ENCODE measurements at regions not wholly inside any gene's neighbourhood (a gene's known extent, or its start where the extent isn't known, plus 50 kb on each side); places are given as distances from the start of the nearest gene placed in this dataset.

DNA sequence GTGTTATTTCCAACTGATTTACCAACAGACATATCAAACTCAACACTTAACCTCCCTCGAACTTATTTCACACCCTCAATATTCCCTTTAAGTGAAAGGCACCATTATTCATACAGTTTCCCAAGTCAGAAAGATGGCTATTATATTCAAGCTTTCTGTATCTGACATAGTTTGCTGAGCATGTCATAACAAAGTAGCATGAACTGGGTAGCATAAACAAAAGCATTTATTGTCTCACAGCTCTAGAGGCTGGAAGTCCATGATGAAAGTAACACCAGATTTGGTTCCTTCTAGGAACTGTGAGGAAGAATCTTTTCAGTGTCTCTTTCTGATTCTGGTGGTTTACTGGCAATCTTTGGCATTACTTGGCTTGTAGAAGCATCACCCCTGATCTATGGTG is 1388.6 kb downstream of the TECRL start:
- Histone ChIP-seq H3K4me3 (ENCODE audit: control insufficient read depth in 1 of 2, extremely low read depth in 1 of 2, low read length in 1 of 2) (no peak overlapping the region), H3K36me3 (ENCODE audit: control insufficient read depth in 2 of 2, extremely low read depth in 1 of 2, insufficient read depth in 1 of 2, low read length in 1 of 2) (no peaks in the 10 kb centered on the region), H3K27ac (ENCODE audit: low read length) (no peak overlapping the region), H3K4me1 (ENCODE audit: control insufficient read depth in 1 of 2, extremely low read depth in 1 of 2, insufficient read depth in 2 of 2, low read length in 2 of 2) (no peaks in the 10 kb centered on the region), H3K27me3 (replicated peaks in 1 of 2; ENCODE audit: control insufficient read depth in 2 of 2, extremely low read depth in 1 of 2, insufficient read depth in 2 of 2, low read length in 1 of 2) (no peaks in the 10 kb centered on the region), H3K9me3 (peaks cover 2% of the 10 kb centered on the region)
- no CpG with 5 or more reads among the region's 1 CpG for WGBS (ENCODE audit: insufficient coverage)
- H3K27me3 Mint-ChIP-seq = no peaks in the 10 kb centered on the region
- no peaks in the 10 kb centered on the region for H3K36me3 Mint-ChIP-seq
- H3K9me3 Mint-ChIP-seq = peaks cover 9 to 23% (median 20%) of the 10 kb centered on the region in 3 donors
- ChIA-PET CTCF (no interaction called here), POLR2A (no interaction called here)
- no peak overlapping the region for H3K27ac Mint-ChIP-seq
- H3K4me1 Mint-ChIP-seq = no peaks in the 10 kb centered on the region
- ATAC-seq (replicated peaks in 1 of 4) (no peak), DNase-seq (no peak)
- H3K4me3 Mint-ChIP-seq = no peak overlapping the region

DNA sequence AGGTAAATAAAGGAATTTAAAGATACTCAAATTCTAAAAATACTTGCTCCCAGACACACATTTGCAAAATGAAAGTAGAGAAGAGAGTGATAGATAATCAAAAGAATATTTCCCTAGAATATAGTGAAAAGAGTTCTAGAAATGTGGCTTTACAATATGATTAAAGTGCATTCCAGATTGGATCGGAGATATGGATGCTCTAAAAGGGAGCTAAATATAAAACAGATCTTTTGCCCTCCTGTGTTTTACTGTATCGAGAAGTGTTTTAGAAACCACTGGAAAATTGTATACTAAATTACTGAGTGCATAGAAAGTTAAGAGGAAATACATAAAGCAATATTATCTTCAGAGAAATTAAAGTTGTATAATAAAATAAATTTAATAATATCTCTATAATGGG is 1392.0 kb downstream of the TECRL start:
- peaks cover under 1% of the 10 kb centered on the region for H3K9me3 ChIP-seq
- Mint-ChIP-seq H3K4me3 (no peak overlapping the region), H3K27me3 (no peaks in the 10 kb centered on the region), H3K36me3 (no peaks in the 10 kb centered on the region), H3K27ac (no peak overlapping the region), H3K9me3 (peaks cover 14 to 31% (median 21%) of the 10 kb centered on the region in 3 donors), H3K4me1 (no peaks in the 10 kb centered on the region)
- no peak overlapping the region for H3K27ac ChIP-seq (ENCODE audit: low read length)
- ATAC-seq (replicated peaks in 1 of 4) (no peak), DNase-seq (no peak)
- POLR2A ChIA-PET = no interaction called here
- no peak overlapping the region for H3K4me3 ChIP-seq (ENCODE audit: control insufficient read depth in 1 of 2, extremely low read depth in 1 of 2, low read length in 1 of 2)
- CTCF ChIA-PET = no interaction called here
- no peaks in the 10 kb centered on the region for H3K36me3 ChIP-seq (ENCODE audit: control insufficient read depth in 2 of 2, extremely low read depth in 1 of 2, insufficient read depth in 1 of 2, low read length in 1 of 2)
- no peaks in the 10 kb centered on the region for H3K27me3 ChIP-seq (replicated peaks in 1 of 2; ENCODE audit: control insufficient read depth in 2 of 2, extremely low read depth in 1 of 2, insufficient read depth in 2 of 2, low read length in 1 of 2)
- WGBS (ENCODE audit: insufficient coverage) = no CpG with 5 or more reads among the region's 2 CpGs
- no peaks in the 10 kb centered on the region for H3K4me1 ChIP-seq (ENCODE audit: control insufficient read depth in 1 of 2, extremely low read depth in 1 of 2, insufficient read depth in 2 of 2, low read length in 2 of 2)

GRCh38 chr4:62970846-62971245 is 1438.4 kb downstream of the TECRL start:
- ATAC-seq (replicated peaks in 1 of 4) (no peak), DNase-seq (no peak)
- no CpG with 5 or more reads among the region's 1 CpG for WGBS (ENCODE audit: insufficient coverage)
- Mint-ChIP-seq H3K4me3 (no peak overlapping the region), H3K9me3 (peaks cover 25 to 31% (median 30%) of the 10 kb centered on the region in 3 donors), H3K4me1 (no peaks in the 10 kb centered on the region), H3K27me3 (no peaks in the 10 kb centered on the region), H3K36me3 (no peaks in the 10 kb centered on the region), H3K27ac (no peak overlapping the region)
- ChIA-PET POLR2A (no interaction called here), CTCF (no interaction called here)
- Histone ChIP-seq H3K4me3 (ENCODE audit: control insufficient read depth in 1 of 2, extremely low read depth in 1 of 2, low read length in 1 of 2) (no peak overlapping the region), H3K27me3 (replicated peaks in 1 of 2; ENCODE audit: control insufficient read depth in 2 of 2, extremely low read depth in 1 of 2, insufficient read depth in 2 of 2, low read length in 1 of 2) (no peaks in the 10 kb centered on the region), H3K9me3 (peaks cover 2% of the 10 kb centered on the region), H3K4me1 (ENCODE audit: control insufficient read depth in 1 of 2, extremely low read depth in 1 of 2, insufficient read depth in 2 of 2, low read length in 2 of 2) (no peaks in the 10 kb centered on the region), H3K27ac (ENCODE audit: low read length) (no peak overlapping the region), H3K36me3 (ENCODE audit: control insufficient read depth in 2 of 2, extremely low read depth in 1 of 2, insufficient read depth in 1 of 2, low read length in 1 of 2) (no peaks in the 10 kb centered on the region)

DNA sequence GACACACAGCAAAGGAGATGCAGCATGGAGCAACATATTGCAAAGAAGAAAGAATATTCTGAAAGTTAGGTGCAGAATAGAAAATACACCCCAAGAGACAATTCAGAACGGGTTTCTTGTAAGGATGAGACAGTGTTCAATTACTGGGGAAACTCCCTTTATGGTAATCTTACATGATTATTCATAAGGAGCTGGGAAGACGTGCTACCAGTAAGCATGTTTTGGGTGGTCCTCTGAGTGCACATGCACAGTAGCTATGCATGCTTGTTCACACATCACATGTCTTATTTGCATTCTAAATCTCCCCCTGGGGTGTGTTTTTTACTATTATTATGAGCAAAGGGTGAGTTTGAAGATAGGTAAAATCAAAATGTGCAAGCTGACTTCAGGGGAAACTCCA is 1448.8 kb downstream of the TECRL start:
- no CpG with 5 or more reads among the region's 2 CpGs for WGBS (ENCODE audit: insufficient coverage)
- Mint-ChIP-seq H3K4me1 (no peaks in the 10 kb centered on the region), H3K36me3 (no peaks in the 10 kb centered on the region), H3K27ac (no peak overlapping the region), H3K4me3 (no peak overlapping the region), H3K9me3 (peaks cover 13 to 15% (median 14%) of the 10 kb centered on the region in 3 donors), H3K27me3 (no peaks in the 10 kb centered on the region)
- POLR2A ChIA-PET = interaction anchor here in 1 of 2 donors (0.5 kb wide), 1 partner anchor 1398 kb away, joined by 5 read pairs; no protein-coding TSS in a partner anchor
- H3K9me3 ChIP-seq = no peaks in the 10 kb centered on the region
- H3K27me3 ChIP-seq (replicated peaks in 1 of 2; ENCODE audit: control insufficient read depth in 2 of 2, extremely low read depth in 1 of 2, insufficient read depth in 2 of 2, low read length in 1 of 2) = no peaks in the 10 kb centered on the region
- H3K4me1 ChIP-seq (ENCODE audit: control insufficient read depth in 1 of 2, extremely low read depth in 1 of 2, insufficient read depth in 2 of 2, low read length in 2 of 2) = no peaks in the 10 kb centered on the region
- H3K36me3 ChIP-seq (ENCODE audit: control insufficient read depth in 2 of 2, extremely low read depth in 1 of 2, insufficient read depth in 1 of 2, low read length in 1 of 2) = no peaks in the 10 kb centered on the region
- no peak overlapping the region for H3K27ac ChIP-seq (ENCODE audit: low read length)
- no peak for DNase-seq
- no peak overlapping the region for H3K4me3 ChIP-seq (ENCODE audit: control insufficient read depth in 1 of 2, extremely low read depth in 1 of 2, low read length in 1 of 2)
- CTCF ChIA-PET = no interaction called here
- ATAC-seq (replicated peaks in 1 of 4) = no peak

- H3K4me1 Mint-ChIP-seq = no peaks in the 10 kb centered on the region
- ATAC-seq (replicated peaks in 1 of 4) (no peak), DNase-seq (no peak)
- Histone ChIP-seq H3K27ac (ENCODE audit: low read length) (no peak overlapping the region), H3K4me3 (ENCODE audit: control insufficient read depth in 1 of 2, extremely low read depth in 1 of 2, low read length in 1 of 2) (no peak overlapping the region), H3K36me3 (ENCODE audit: control insufficient read depth in 2 of 2, extremely low read depth in 1 of 2, insufficient read depth in 1 of 2, low read length in 1 of 2) (no peaks in the 10 kb centered on the region), H3K4me1 (ENCODE audit: control insufficient read depth in 1 of 2, extremely low read depth in 1 of 2, insufficient read depth in 2 of 2, low read length in 2 of 2) (no peaks in the 10 kb centered on the region), H3K9me3 (peaks cover 2% of the 10 kb centered on the region), H3K27me3 (replicated peaks in 1 of 2; ENCODE audit: control insufficient read depth in 2 of 2, extremely low read depth in 1 of 2, insufficient read depth in 2 of 2, low read length in 1 of 2) (no peaks in the 10 kb centered on the region)
- H3K27ac Mint-ChIP-seq = no peak overlapping the region
- H3K27me3 Mint-ChIP-seq = no peaks in the 10 kb centered on the region
- WGBS (ENCODE audit: insufficient coverage) = 79% methylated on average over 3 of the region's 3 CpGs
- ChIA-PET POLR2A (no interaction called here), CTCF (no interaction called here)
- no peaks in the 10 kb centered on the region for H3K36me3 Mint-ChIP-seq
- peaks cover 8 to 19% (median 14%) of the 10 kb centered on the region in 3 donors for H3K9me3 Mint-ChIP-seq
- no peak overlapping the region for H3K4me3 Mint-ChIP-seq
These were observed 1455.5 kb downstream of the TECRL start for GRCh38 chr4:62953752-62954151.

DNA sequence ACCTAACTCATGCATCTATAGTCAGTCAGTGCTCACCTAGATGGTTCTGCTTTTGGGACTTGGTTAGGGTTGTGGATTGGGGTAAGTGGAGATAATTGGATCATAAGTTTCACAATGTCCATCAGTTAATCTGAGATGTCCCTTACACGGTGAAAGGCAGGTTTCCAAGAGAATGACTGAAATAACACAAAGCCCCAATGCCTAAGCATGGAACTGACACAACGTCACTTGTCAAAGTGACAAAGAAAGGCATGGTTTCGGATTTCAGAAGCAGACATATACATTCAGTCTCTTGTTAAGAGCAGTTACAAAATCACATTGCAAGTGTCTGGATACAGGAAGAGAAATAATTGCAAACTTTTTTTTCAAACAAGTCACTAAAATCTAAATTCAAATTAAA is 1456.9 kb downstream of the TECRL start:
- Mint-ChIP-seq H3K4me1 (no peaks in the 10 kb centered on the region), H3K27me3 (no peaks in the 10 kb centered on the region), H3K4me3 (no peak overlapping the region), H3K36me3 (no peaks in the 10 kb centered on the region), H3K27ac (no peak overlapping the region), H3K9me3 (peaks cover 8 to 21% (median 15%) of the 10 kb centered on the region in 3 donors)
- DNase-seq = no peak
- Histone ChIP-seq H3K4me3 (ENCODE audit: control insufficient read depth in 1 of 2, extremely low read depth in 1 of 2, low read length in 1 of 2) (no peak overlapping the region), H3K27me3 (replicated peaks in 1 of 2; ENCODE audit: control insufficient read depth in 2 of 2, extremely low read depth in 1 of 2, insufficient read depth in 2 of 2, low read length in 1 of 2) (no peaks in the 10 kb centered on the region), H3K27ac (ENCODE audit: low read length) (no peak overlapping the region), H3K36me3 (ENCODE audit: control insufficient read depth in 2 of 2, extremely low read depth in 1 of 2, insufficient read depth in 1 of 2, low read length in 1 of 2) (no peaks in the 10 kb centered on the region), H3K4me1 (ENCODE audit: control insufficient read depth in 1 of 2, extremely low read depth in 1 of 2, insufficient read depth in 2 of 2, low read length in 2 of 2) (no peaks in the 10 kb centered on the region), H3K9me3 (peaks cover 2% of the 10 kb centered on the region)
- 67% methylated on average over 2 of the region's 3 CpGs for WGBS (ENCODE audit: insufficient coverage)
- ChIA-PET CTCF (no interaction called here), POLR2A (no interaction called here)
- ATAC-seq (replicated peaks in 1 of 4) = no peak

DNA sequence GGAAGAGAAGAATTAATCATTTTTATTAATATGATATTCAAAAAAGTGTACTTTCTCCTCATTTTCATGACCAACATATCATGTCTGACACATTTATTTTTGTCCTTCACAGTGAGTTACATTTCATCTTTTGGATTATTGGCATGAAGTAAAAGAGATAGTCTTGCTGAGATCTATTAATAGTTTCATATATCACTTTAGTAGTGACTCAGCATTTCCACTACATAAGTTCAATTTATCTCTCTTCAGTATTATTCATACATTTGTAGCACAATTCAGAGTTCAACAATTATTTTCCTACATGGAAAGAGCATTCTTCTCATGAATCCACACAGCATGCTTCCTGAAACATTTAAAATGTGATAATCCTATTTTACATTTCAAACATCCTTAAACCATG is 1461.1 kb downstream of the TECRL start:
- Histone ChIP-seq H3K36me3 (ENCODE audit: control insufficient read depth in 2 of 2, extremely low read depth in 1 of 2, insufficient read depth in 1 of 2, low read length in 1 of 2) (no peaks in the 10 kb centered on the region), H3K9me3 (no peaks in the 10 kb centered on the region), H3K27ac (ENCODE audit: low read length) (no peak overlapping the region), H3K4me1 (ENCODE audit: control insufficient read depth in 1 of 2, extremely low read depth in 1 of 2, insufficient read depth in 2 of 2, low read length in 2 of 2) (no peaks in the 10 kb centered on the region), H3K4me3 (ENCODE audit: control insufficient read depth in 1 of 2, extremely low read depth in 1 of 2, low read length in 1 of 2) (no peak overlapping the region), H3K27me3 (replicated peaks in 1 of 2; ENCODE audit: control insufficient read depth in 2 of 2, extremely low read depth in 1 of 2, insufficient read depth in 2 of 2, low read length in 1 of 2) (no peaks in the 10 kb centered on the region)
- CTCF ChIA-PET = no interaction called here
- Mint-ChIP-seq H3K27ac (no peak overlapping the region), H3K27me3 (no peaks in the 10 kb centered on the region), H3K4me1 (no peaks in the 10 kb centered on the region), H3K9me3 (peaks cover 19 to 35% (median 24%) of the 10 kb centered on the region in 3 donors), H3K36me3 (no peaks in the 10 kb centered on the region), H3K4me3 (no peak overlapping the region)
- ATAC-seq (replicated peaks in 1 of 4) = no peak
- POLR2A ChIA-PET = no interaction called here
- no peak for DNase-seq
